ENCODE measurements at regions not wholly inside any gene's neighbourhood (a gene's known extent, or its start where the extent isn't known, plus 50 kb on each side); places are given as distances from the start of the nearest gene placed in this dataset.

- TF ChIP-seq CTCF (IDR thresholded peaks at IDR 0.05) = no peak
- no peak for TF ChIP-seq POLR2A (IDR thresholded peaks at IDR 0.05)
- TF ChIP-seq POLR2AphosphoS5 (IDR thresholded peaks at IDR 0.05) = no peak
Measured at GRCh38 chr3:22292681-22293080, 541.7 kb upstream of the ZNF385D start.
